ENCODE measurements at regions not wholly inside any gene's neighbourhood (a gene's known extent, or its start where the extent isn't known, plus 50 kb on each side); places are given as distances from the start of the nearest gene placed in this dataset.
"Not testable (repeated sequence)": the region's sequence is repeated elsewhere in the genome, so short reads cannot be mapped to it uniquely, and the experiment has no call there.

- TF ChIP-seq REST (IDR thresholded peaks at IDR 0.05; ENCODE audit: unreplicated experiment) (no peak), JUNB (IDR thresholded peaks at IDR 0.05; ENCODE audit: unreplicated experiment) (no peak), EZH2 (IDR thresholded peaks at IDR 0.05; ENCODE audit: low read depth, unreplicated experiment) (no peak), CTCF (conservative IDR thresholded peaks at IDR 0.05; ENCODE audit: low read depth in 2 of 2) (no peak), ZNF331 (CRISPR knock-in tag; IDR thresholded peaks at IDR 0.05; ENCODE audit: low read depth) (no peak), NANOG (IDR thresholded peaks at IDR 0.05; ENCODE audit: borderline replicate concordance) (no peak), EZH2phosphoT487 (IDR thresholded peaks at IDR 0.05; ENCODE audit: unreplicated experiment) (no peak), STAT1 (IDR thresholded peaks at IDR 0.05; ENCODE audit: unreplicated experiment) (no peak), CREB1 (CRISPR knock-in tag; IDR thresholded peaks at IDR 0.05; ENCODE audit: low read depth) (no peak)
Observed at GRCh38 chr14:105918496-105919262, 392.3 kb downstream of the TMEM121 start (continued).

- Mint-ChIP-seq H3K9me3 (peaks cover 93% of the 10 kb centered on the region), H3K4me3 (no peak overlapping the region), H3K4me1 (no peaks in the 10 kb centered on the region), H3K27me3 (ENCODE audit: insufficient read depth, low read depth, poor library complexity) (peaks cover 11% of the 10 kb centered on the region), H3K27ac (no peak overlapping the region), H3K36me3 (ENCODE audit: low read depth) (peaks cover 35% of the 10 kb centered on the region)
- TF ChIP-seq STAT1 (IDR thresholded peaks at IDR 0.05; ENCODE audit: unreplicated experiment) (no peak), CREB1 (CRISPR knock-in tag; IDR thresholded peaks at IDR 0.05; ENCODE audit: low read depth) (no peak)
- no peak overlapping the region for H3K27ac ChIP-seq (ENCODE audit: low read depth)
- no peaks in the 10 kb centered on the region for H3K27me3 ChIP-seq (ENCODE audit: insufficient read depth)
- no peak overlapping the region for H3K4me3 ChIP-seq
- H3K9me2 ChIP-seq (ENCODE audit: insufficient read depth), result no peaks in the 10 kb centered on the region
- no peaks in the 10 kb centered on the region for H4K20me1 ChIP-seq (replicated peaks; ENCODE audit: insufficient read depth)
- DNase-seq (ENCODE audit: low spot score) (no peak), ATAC-seq (no peak)
- no peak overlapping the region for H2AFZ ChIP-seq
- no peaks in the 10 kb centered on the region for H3K4me1 ChIP-seq (ENCODE audit: insufficient read depth)
- no peak overlapping the region for H3K4me2 ChIP-seq
- H3F3A ChIP-seq (replicated peaks; ENCODE audit: low read depth), result no peaks in the 10 kb centered on the region
- H3K36me3 ChIP-seq (ENCODE audit: insufficient read depth), result no peaks in the 10 kb centered on the region
- no peaks in the 10 kb centered on the region for H3K79me2 ChIP-seq (replicated peaks; ENCODE audit: insufficient read depth)
Observed at GRCh38 chr14:105919458-105920150, 393.2 kb downstream of the TMEM121 start.

- not testable (repeated sequence) for H3K27ac ChIP-seq (ENCODE audit: low read depth); H3K4me2 ChIP-seq; H3K4me3 ChIP-seq; H3K4me3 Mint-ChIP-seq; DNase-seq (ENCODE audit: low spot score); H2AFZ ChIP-seq; H3K79me2 ChIP-seq (replicated peaks; ENCODE audit: insufficient read depth); ATAC-seq; H3K27ac Mint-ChIP-seq; H3K9me2 ChIP-seq (ENCODE audit: insufficient read depth); H3K27me3 ChIP-seq (ENCODE audit: insufficient read depth); H3K36me3 ChIP-seq (ENCODE audit: insufficient read depth); H3K4me1 ChIP-seq (ENCODE audit: insufficient read depth); H3F3A ChIP-seq (replicated peaks; ENCODE audit: low read depth); H4K20me1 ChIP-seq (replicated peaks; ENCODE audit: insufficient read depth); H3K4me1 Mint-ChIP-seq
- H3K9me3 Mint-ChIP-seq, result peaks cover 93% of the 10 kb centered on the region
- peaks cover 36% of the 10 kb centered on the region for H3K36me3 Mint-ChIP-seq (ENCODE audit: low read depth)
- peaks cover 14% of the 10 kb centered on the region for H3K27me3 Mint-ChIP-seq (ENCODE audit: insufficient read depth, low read depth, poor library complexity)
Observed at GRCh38 chr14:105920151-105920700, 393.8 kb downstream of the TMEM121 start.

GRCh38 chr14:105920803-105921755 is 394.7 kb downstream of the TMEM121 start:
- not testable (repeated sequence) for DNase-seq (ENCODE audit: low spot score); H3K27ac ChIP-seq (ENCODE audit: low read depth); H3F3A ChIP-seq (replicated peaks; ENCODE audit: low read depth); H3K36me3 ChIP-seq (ENCODE audit: insufficient read depth); H3K27ac Mint-ChIP-seq; H3K4me1 ChIP-seq (ENCODE audit: insufficient read depth); H3K4me3 ChIP-seq; H3K4me1 Mint-ChIP-seq; H4K20me1 ChIP-seq (replicated peaks; ENCODE audit: insufficient read depth); H3K27me3 ChIP-seq (ENCODE audit: insufficient read depth); H3K4me2 ChIP-seq; ATAC-seq; H3K79me2 ChIP-seq (replicated peaks; ENCODE audit: insufficient read depth); H2AFZ ChIP-seq; H3K4me3 Mint-ChIP-seq; H3K9me2 ChIP-seq (ENCODE audit: insufficient read depth)
- Mint-ChIP-seq H3K36me3 (ENCODE audit: low read depth) (peaks cover 31% of the 10 kb centered on the region), H3K27me3 (ENCODE audit: insufficient read depth, low read depth, poor library complexity) (peaks cover 14% of the 10 kb centered on the region), H3K9me3 (peaks cover 93% of the 10 kb centered on the region)
